Mesendoderm (in vitro differentiated cells): ENCODE measurements at regions not wholly inside any gene's neighbourhood (a gene's known extent, or its start where the extent isn't known, plus 50 kb on each side); places are given as distances from the start of the nearest gene placed in this dataset.
A peak's percentile ranks its signal among the peaks of the same experiment; 100 is the strongest.

Experiments used
- DNase-seq: peaks from one replicate; pipeline ENCODE4 v3.0.0; 2013
- H2AK5ac ChIP-seq: 2 replicates; pipeline ENCODE4 v1.6.1; 2013; ENCODE audit warnings: low read length, inconsistent platforms
- H2BK120ac ChIP-seq: 2 replicates; pipeline ENCODE4 v1.6.1; 2013; ENCODE audit warnings: low read depth, mild to moderate bottlenecking, low read length, moderate library complexity, mixed read lengths
- H2BK15ac ChIP-seq: replicated peaks from 2 replicates; pipeline ENCODE4 v1.6.1; 2013; ENCODE audit warnings: low read depth, mild to moderate bottlenecking, moderate library complexity
- H2BK5ac ChIP-seq: 2 replicates; pipeline ENCODE4 v1.6.1; 2013; ENCODE audit warnings: low read length, inconsistent platforms
- H3K18ac ChIP-seq: 2 replicates; pipeline ENCODE4 v1.6.1; 2013; ENCODE audit warnings: mild to moderate bottlenecking, low read length, mixed read lengths
- H3K23ac ChIP-seq: one replicate; pipeline ENCODE4 v1.6.1; 2013; ENCODE audit warnings: low read length
- H3K27ac ChIP-seq: 2 replicates; pipeline ENCODE4 v1.5.1; 2013; ENCODE audit warnings: low read depth, mild to moderate bottlenecking, inconsistent platforms, low read length, moderate library complexity
- H3K27me3 ChIP-seq: 2 replicates; pipeline ENCODE4 v1.6.1; 2013; ENCODE audit warnings: low read length, control low read depth, mild to moderate bottlenecking, inconsistent platforms; ENCODE audit not compliant: insufficient read depth, poor library complexity
- H3K36me3 ChIP-seq: 2 replicates; pipeline ENCODE4 v1.6.1; 2013; ENCODE audit warnings: low read length, inconsistent platforms; ENCODE audit not compliant: control insufficient read depth, insufficient read depth
- H3K4ac ChIP-seq: one replicate; pipeline ENCODE4 v1.6.1; 2013; ENCODE audit warnings: low read depth, mild to moderate bottlenecking, low read length, moderate library complexity
- H3K4me1 ChIP-seq: 2 replicates; pipeline ENCODE4 v1.6.1; 2013; ENCODE audit warnings: low read depth, low read length, inconsistent platforms; ENCODE audit not compliant: control insufficient read depth
- H3K4me2 ChIP-seq: 2 replicates; pipeline ENCODE4 v1.6.1; 2013; ENCODE audit warnings: low read length
- H3K4me3 ChIP-seq: 2 replicates; pipeline ENCODE4 v1.5.1; 2013; ENCODE audit warnings: mild to moderate bottlenecking, low read length
- H3K56ac ChIP-seq: one replicate; pipeline ENCODE4 v1.6.1; 2013; ENCODE audit warnings: low read length
- H3K79me1 ChIP-seq: 2 replicates; pipeline ENCODE4 v1.6.1; 2013; ENCODE audit warnings: low read length, inconsistent platforms
- H3K79me2 ChIP-seq: 2 replicates; pipeline ENCODE4 v1.6.1; 2013; ENCODE audit warnings: mild to moderate bottlenecking, low read length; ENCODE audit not compliant: control insufficient read depth, insufficient read depth
- H3K9ac ChIP-seq: 2 replicates; pipeline ENCODE4 v1.6.1; 2013; ENCODE audit warnings: low read length, inconsistent platforms
- H4K5ac ChIP-seq: one replicate; pipeline ENCODE4 v1.6.1; 2013; ENCODE audit warnings: low read length
- H4K8ac ChIP-seq: one replicate; pipeline ENCODE4 v1.6.1; 2013; ENCODE audit warnings: low read depth, mild to moderate bottlenecking, control low read depth, low read length, moderate library complexity
- WGBS: extraction: QIAGEN DNeasy Blood & Tissue Kit; methylation state at CpG from one replicate; pipeline ENCODE4 v1.1.7; 2013; ENCODE audit warnings: low lambda C conversion rate, missing lambda C conversion rate; ENCODE audit not compliant: insufficient coverage; ENCODE audit errors: extremely low coverage; 5-methylcytosine and 5-hydroxymethylcytosine counted together

- Histone ChIP-seq H3K27me3 (no peaks in the 10 kb centered on the region), H3K4me2 (no peak overlapping the region)
These were observed 68.6 kb upstream of the FAM9A start for GRCh38 chrX:8869812-8870211.

DNA sequence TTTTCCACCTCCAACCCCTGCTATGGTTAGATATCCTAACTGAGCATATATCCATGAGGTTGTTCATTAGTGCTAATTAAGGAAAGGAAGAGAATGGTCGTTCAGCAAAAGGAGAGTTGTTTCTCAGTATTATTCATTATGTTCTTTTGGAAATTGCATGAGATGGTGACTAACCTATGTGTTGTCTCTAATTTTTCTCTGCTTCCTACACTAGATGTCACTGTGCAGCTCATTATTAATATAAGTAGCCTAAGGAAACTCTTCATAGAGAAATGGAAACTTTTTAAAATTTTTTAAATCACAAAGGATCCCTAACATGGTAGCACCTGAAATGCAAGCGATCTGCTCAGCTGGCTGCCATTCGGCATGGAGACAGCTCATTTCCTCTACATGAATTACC, 67.7 kb upstream of the FAM9A start:
- Histone ChIP-seq H3K27ac (no peak overlapping the region), H2BK5ac (no peak overlapping the region), H3K4me2 (no peak overlapping the region), H3K79me1 (no peaks in the 10 kb centered on the region), H4K8ac (no peak overlapping the region), H3K56ac (no peak overlapping the region), H3K23ac (no peak overlapping the region), H3K4ac (no peak overlapping the region), H3K27me3 (no peaks in the 10 kb centered on the region), H4K5ac (no peak overlapping the region), H3K4me1 (no peaks in the 10 kb centered on the region), H3K4me3 (no peak overlapping the region), H2BK120ac (no peak overlapping the region), H2BK15ac (no peak overlapping the region), H2AK5ac (no peak overlapping the region), H3K9ac (no peak overlapping the region), H3K36me3 (no peaks in the 10 kb centered on the region), H3K79me2 (no peaks in the 10 kb centered on the region), H3K18ac (no peak overlapping the region)
- WGBS: no CpG with 5 or more reads among the region's 3 CpGs
- no peak for DNase-seq

More at GRCh38 chrX:8869812-8870211, 68.6 kb upstream of the FAM9A start:
- Histone ChIP-seq H2BK120ac (no peak overlapping the region), H3K4me3 (no peak overlapping the region), H3K23ac (no peak overlapping the region), H2BK15ac (no peak overlapping the region), H3K36me3 (no peaks in the 10 kb centered on the region), H3K27ac (no peak overlapping the region), H3K79me2 (no peaks in the 10 kb centered on the region), H3K79me1 (no peaks in the 10 kb centered on the region), H2BK5ac (no peak overlapping the region), H3K56ac (no peak overlapping the region), H3K9ac (no peak overlapping the region), H3K18ac (no peak overlapping the region), H3K4ac (no peak overlapping the region), H2AK5ac (no peak overlapping the region), H4K8ac (no peak overlapping the region), H3K4me1 (no peaks in the 10 kb centered on the region), H4K5ac (no peak overlapping the region)
- no peak for DNase-seq

- H3K4me2 ChIP-seq: no peak overlapping the region
- no peaks in the 10 kb centered on the region for H3K36me3 ChIP-seq
- H3K4ac ChIP-seq: no peak overlapping the region
- H2AK5ac ChIP-seq: no peak overlapping the region
- H3K9ac ChIP-seq: no peak overlapping the region
- no peaks in the 10 kb centered on the region for H3K27me3 ChIP-seq
- H3K4me1 ChIP-seq: no peaks in the 10 kb centered on the region
- no peak overlapping the region for H3K4me3 ChIP-seq
- no peak overlapping the region for H2BK15ac ChIP-seq
- H3K79me2 ChIP-seq: no peaks in the 10 kb centered on the region
- WGBS: no CpG with 5 or more reads among the region's 5 CpGs
- no peak overlapping the region for H2BK5ac ChIP-seq
- H3K27ac ChIP-seq: no peak overlapping the region
- no peak overlapping the region for H3K23ac ChIP-seq
- H3K56ac ChIP-seq: no peak overlapping the region
- H4K8ac ChIP-seq: no peak overlapping the region
- no peak overlapping the region for H4K5ac ChIP-seq
- H3K79me1 ChIP-seq: no peaks in the 10 kb centered on the region
- no peak for DNase-seq
- H2BK120ac ChIP-seq: no peak overlapping the region
- no peak overlapping the region for H3K18ac ChIP-seq
These were observed 67.0 kb upstream of the FAM9A start for GRCh38 chrX:8868070-8868773.

- H3K36me3 ChIP-seq: no peaks in the 10 kb centered on the region
- WGBS: no CpG with 5 or more reads among the region's 2 CpGs
These were observed 66.2 kb upstream of the FAM9A start for GRCh38 chrX:8867406-8867805.

GRCh38 chrX:8864161-8864560, 63.0 kb upstream of the FAM9A start:
- Histone ChIP-seq H3K4me2 (no peak overlapping the region), H3K4me3 (no peak overlapping the region), H2AK5ac (no peak overlapping the region), H2BK15ac (no peak overlapping the region), H2BK120ac (no peak overlapping the region), H3K56ac (no peak overlapping the region), H3K18ac (no peak overlapping the region), H3K79me1 (no peaks in the 10 kb centered on the region), H3K4ac (no peak overlapping the region), H3K27ac (no peak overlapping the region), H4K5ac (no peak overlapping the region), H3K9ac (no peak overlapping the region), H3K4me1 (no peaks in the 10 kb centered on the region), H2BK5ac (no peak overlapping the region), H3K23ac (no peak overlapping the region), H4K8ac (no peak overlapping the region), H3K79me2 (no peaks in the 10 kb centered on the region), H3K27me3 (no peaks in the 10 kb centered on the region), H3K36me3 (no peaks in the 10 kb centered on the region)
- DNase-seq: peak; percentile 52
- no CpG with 5 or more reads among the region's 5 CpGs for WGBS

More at GRCh38 chrX:8867406-8867805, 66.2 kb upstream of the FAM9A start:
- H3K9ac ChIP-seq: no peak overlapping the region
- no peak overlapping the region for H3K18ac ChIP-seq
- H2BK120ac ChIP-seq: no peak overlapping the region
- no peaks in the 10 kb centered on the region for H3K4me1 ChIP-seq
- H4K8ac ChIP-seq: no peak overlapping the region
- no peak overlapping the region for H4K5ac ChIP-seq
- no peak overlapping the region for H3K4me2 ChIP-seq
- no peak overlapping the region for H3K56ac ChIP-seq
- H3K27ac ChIP-seq: no peak overlapping the region
- no peaks in the 10 kb centered on the region for H3K79me2 ChIP-seq
- peak; percentile 70 for DNase-seq
- H3K4ac ChIP-seq: no peak overlapping the region
- no peak overlapping the region for H2BK5ac ChIP-seq
- no peak overlapping the region for H2BK15ac ChIP-seq
- no peaks in the 10 kb centered on the region for H3K27me3 ChIP-seq
- H3K4me3 ChIP-seq: no peak overlapping the region
- no peaks in the 10 kb centered on the region for H3K79me1 ChIP-seq
- H3K23ac ChIP-seq: no peak overlapping the region
- no peak overlapping the region for H2AK5ac ChIP-seq

DNA sequence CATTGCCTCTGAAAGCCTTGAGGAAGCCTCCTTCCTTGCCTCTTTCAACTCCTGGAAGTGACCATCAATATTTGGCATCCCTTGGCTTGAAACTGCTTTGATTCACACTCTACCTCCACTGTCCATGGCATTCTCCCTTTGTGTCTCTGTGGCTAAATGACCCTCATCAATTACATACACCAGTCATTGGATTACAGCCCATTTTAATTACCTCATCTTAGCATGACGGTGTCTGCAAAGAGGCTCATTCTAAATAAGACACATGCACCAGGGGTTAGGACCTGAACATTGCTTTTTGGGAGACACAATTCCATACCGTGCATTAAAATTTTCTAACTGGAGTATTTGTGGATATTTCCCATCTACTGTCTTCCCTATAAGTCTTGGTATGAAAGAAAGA, 60.7 kb upstream of the FAM9A start:
- H2BK120ac ChIP-seq: no peak overlapping the region
- WGBS: no CpG with 5 or more reads among the region's 2 CpGs
- no peak overlapping the region for H3K4me3 ChIP-seq
- H3K4me2 ChIP-seq: no peak overlapping the region
- H3K79me2 ChIP-seq: no peaks in the 10 kb centered on the region
- H3K79me1 ChIP-seq: no peaks in the 10 kb centered on the region
- no peak overlapping the region for H3K56ac ChIP-seq
- H4K8ac ChIP-seq: no peak overlapping the region
- H3K4ac ChIP-seq: no peak overlapping the region
- H2BK5ac ChIP-seq: no peak overlapping the region
- no peak overlapping the region for H2BK15ac ChIP-seq
- H3K9ac ChIP-seq: no peak overlapping the region
- H3K36me3 ChIP-seq: no peaks in the 10 kb centered on the region
- H3K27ac ChIP-seq: no peak overlapping the region
- no peak overlapping the region for H3K23ac ChIP-seq
- H3K27me3 ChIP-seq: no peaks in the 10 kb centered on the region
- no peak for DNase-seq
- H3K4me1 ChIP-seq: no peaks in the 10 kb centered on the region
- no peak overlapping the region for H2AK5ac ChIP-seq
- no peak overlapping the region for H4K5ac ChIP-seq
- H3K18ac ChIP-seq: no peak overlapping the region
